ENCODE measurements at regions not wholly inside any gene's neighbourhood (a gene's known extent, or its start where the extent isn't known, plus 50 kb on each side); places are given as distances from the start of the nearest gene placed in this dataset.

GRCh38 chr3:180466401-180467011 lies 135.5 kb upstream of the TTC14 start:
- ATAC-seq, result no peak
- ChIA-PET POLR2A (no interaction called here), CTCF (no interaction called here)
- no peaks in the 10 kb centered on the region for H3K4me1 ChIP-seq
- no peak overlapping the region for H3K4me2 ChIP-seq
- no peak overlapping the region for H3K4me3 ChIP-seq
- no peaks in the 10 kb centered on the region for H3K9me3 ChIP-seq
- H3K27ac ChIP-seq, result no peak overlapping the region
- FAIRE-seq, result no peak
- no peak for TF ChIP-seq PHF8 (IDR thresholded peaks at IDR 0.05; ENCODE audit: borderline replicate concordance, low read depth)
- no peak for TF ChIP-seq CBX8 (IDR thresholded peaks at IDR 0.05)
- TF ChIP-seq ZFP36 (IDR thresholded peaks at IDR 0.05; ENCODE audit: borderline replicate concordance, partially characterized antibody), result no peak
- TF ChIP-seq TP53 (CRISPR knock-in tag; IDR thresholded peaks at IDR 0.05), result no peak
- TF ChIP-seq, protein P1, sequence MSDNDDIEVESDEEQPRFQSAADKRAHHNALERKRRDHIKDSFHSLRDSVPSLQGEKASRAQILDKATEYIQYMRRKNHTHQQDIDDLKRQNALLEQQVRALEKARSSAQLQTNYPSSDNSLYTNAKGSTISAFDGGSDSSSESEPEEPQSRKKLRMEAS (IDR thresholded peaks at IDR 0.05), result no peak
- TF ChIP-seq ZC3H11A (IDR thresholded peaks at IDR 0.05), result no peak
- TF ChIP-seq, protein P2, sequence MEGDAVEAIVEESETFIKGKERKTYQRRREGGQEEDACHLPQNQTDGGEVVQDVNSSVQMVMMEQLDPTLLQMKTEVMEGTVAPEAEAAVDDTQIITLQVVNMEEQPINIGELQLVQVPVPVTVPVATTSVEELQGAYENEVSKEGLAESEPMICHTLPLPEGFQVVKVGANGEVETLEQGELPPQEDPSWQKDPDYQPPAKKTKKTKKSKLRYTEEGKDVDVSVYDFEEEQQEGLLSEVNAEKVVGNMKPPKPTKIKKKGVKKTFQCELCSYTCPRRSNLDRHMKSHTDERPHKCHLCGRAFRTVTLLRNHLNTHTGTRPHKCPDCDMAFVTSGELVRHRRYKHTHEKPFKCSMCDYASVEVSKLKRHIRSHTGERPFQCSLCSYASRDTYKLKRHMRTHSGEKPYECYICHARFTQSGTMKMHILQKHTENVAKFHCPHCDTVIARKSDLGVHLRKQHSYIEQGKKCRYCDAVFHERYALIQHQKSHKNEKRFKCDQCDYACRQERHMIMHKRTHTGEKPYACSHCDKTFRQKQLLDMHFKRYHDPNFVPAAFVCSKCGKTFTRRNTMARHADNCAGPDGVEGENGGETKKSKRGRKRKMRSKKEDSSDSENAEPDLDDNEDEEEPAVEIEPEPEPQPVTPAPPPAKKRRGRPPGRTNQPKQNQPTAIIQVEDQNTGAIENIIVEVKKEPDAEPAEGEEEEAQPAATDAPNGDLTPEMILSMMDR (IDR thresholded peaks at IDR 0.05), result no peak
- no peak for TF ChIP-seq ZNF302 (CRISPR knock-in tag; IDR thresholded peaks at IDR 0.05)
- no peak for TF ChIP-seq ESRRA (IDR thresholded peaks at IDR 0.05; ENCODE audit: borderline replicate concordance, low read length)
- no peak for DNase-seq (ENCODE audit: low read depth in 1 of 2, low spot score in 1 of 2)

GRCh38 chr3:180467177-180467576 lies 134.8 kb upstream of the TTC14 start:
- DNase-seq (ENCODE audit: low read depth in 1 of 2, low spot score in 1 of 2) (no peak), ATAC-seq (no peak), FAIRE-seq (no peak)
- POLR2A ChIA-PET, result no interaction called here
- WGBS (ENCODE audit: missing lambda C conversion rate), result 0% methylated on average over 1 of the region's 1 CpG
- no peak for TF ChIP-seq ZNF302 (CRISPR knock-in tag; IDR thresholded peaks at IDR 0.05)
- no peak for TF ChIP-seq EHF (CRISPR knock-in tag; IDR thresholded peaks at IDR 0.05)
- no peak for TF ChIP-seq MYC (IDR thresholded peaks at IDR 0.05; ENCODE audit: borderline replicate concordance, low read length)
- no peak for TF ChIP-seq FOSL2 (IDR thresholded peaks at IDR 0.05)
- no peak for TF ChIP-seq FOSL2 (CRISPR knock-in tag; IDR thresholded peaks at IDR 0.05)
- TF ChIP-seq HEYL (CRISPR knock-in tag; IDR thresholded peaks at IDR 0.05), result no peak
- TF ChIP-seq JUNB (IDR thresholded peaks at IDR 0.05), result no peak
- TF ChIP-seq MAZ (IDR thresholded peaks at IDR 0.05; ENCODE audit: borderline replicate concordance, low read depth, low read length), result no peak
- TF ChIP-seq, protein P3, sequence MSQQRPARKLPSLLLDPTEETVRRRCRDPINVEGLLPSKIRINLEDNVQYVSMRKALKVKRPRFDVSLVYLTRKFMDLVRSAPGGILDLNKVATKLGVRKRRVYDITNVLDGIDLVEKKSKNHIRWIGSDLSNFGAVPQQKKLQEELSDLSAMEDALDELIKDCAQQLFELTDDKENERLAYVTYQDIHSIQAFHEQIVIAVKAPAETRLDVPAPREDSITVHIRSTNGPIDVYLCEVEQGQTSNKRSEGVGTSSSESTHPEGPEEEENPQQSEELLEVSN (IDR thresholded peaks at IDR 0.05; ENCODE audit: borderline replicate concordance, low read depth), result no peak
- no peak for TF ChIP-seq CHD4 (IDR thresholded peaks at IDR 0.05; ENCODE audit: borderline replicate concordance)
- no peak overlapping the region for H3K4me2 ChIP-seq
- H3K27ac ChIP-seq, result no peak overlapping the region
- no peaks in the 10 kb centered on the region for H3K9me3 ChIP-seq
- CTCF ChIA-PET, result no interaction called here
- H3K4me1 ChIP-seq, result no peaks in the 10 kb centered on the region
- no peak overlapping the region for H3K4me3 ChIP-seq

GRCh38 chr3:180469149-180469548 lies 132.8 kb upstream of the TTC14 start:
- WGBS (ENCODE audit: missing lambda C conversion rate), result 13% methylated on average over 1 of the region's 1 CpG
- no peak overlapping the region for H3K4me2 ChIP-seq
- H3K4me1 ChIP-seq, result no peaks in the 10 kb centered on the region
- ATAC-seq, result no peak
- no peak overlapping the region for H3K4me3 ChIP-seq
- CTCF ChIA-PET, result no interaction called here
- H3K27ac ChIP-seq, result no peak overlapping the region
- FAIRE-seq, result no peak
- TF ChIP-seq CBX8 (IDR thresholded peaks at IDR 0.05) (no peak), USF2 (IDR thresholded peaks at IDR 0.05) (no peak), ZNF302 (CRISPR knock-in tag; IDR thresholded peaks at IDR 0.05) (no peak), HEYL (CRISPR knock-in tag; IDR thresholded peaks at IDR 0.05) (no peak), POLR2A (IDR thresholded peaks at IDR 0.05; ENCODE audit: low read length) (no peak), MYC (IDR thresholded peaks at IDR 0.05; ENCODE audit: borderline replicate concordance, low read length) (no peak)
- no peaks in the 10 kb centered on the region for H3K9me3 ChIP-seq
- POLR2A ChIA-PET, result no interaction called here
- DNase-seq (ENCODE audit: low read depth in 1 of 2, low spot score in 1 of 2), result no peak
